GM21381 (cell line): ENCODE measurements at regions not wholly inside any gene's neighbourhood (a gene's known extent, or its start where the extent isn't known, plus 50 kb on each side); places are given as distances from the start of the nearest gene placed in this dataset.

ENCODE experiments used
- ATAC-seq: cut with Tn5 transposase; IDR thresholded peaks from one replicate; pipeline ENCODE4 v1.9.1; 2021; ENCODE audit warnings: mild to moderate bottlenecking, moderate library complexity; ENCODE audit not compliant: unreplicated experiment

GRCh38 chr2:151197184-151198108, 64.2 kb downstream of the RBM43 start:
- ATAC-seq: no peak

GRCh38 chr2:151193576-151193975, 68.1 kb downstream of the RBM43 start:
- no peak for ATAC-seq

GRCh38 chr2:151192681-151193080, 69.0 kb downstream of the RBM43 start:
- no peak for ATAC-seq

- no peak for ATAC-seq
Observed at GRCh38 chr2:151191001-151191400, 70.7 kb downstream of the RBM43 start.

- no peak for ATAC-seq
Observed at GRCh38 chr2:151189125-151189524, 72.5 kb downstream of the RBM43 start.

GRCh38 chr2:151186011-151186410, 75.7 kb downstream of the RBM43 start:
- ATAC-seq: no peak

- no peak for ATAC-seq
Observed at GRCh38 chr2:151182899-151183809, 78.5 kb downstream of the RBM43 start.

GRCh38 chr2:151182396-151182795, 79.3 kb downstream of the RBM43 start:
- no peak for ATAC-seq

- ATAC-seq: no peak
Observed at GRCh38 chr2:151181524-151181923, 80.1 kb downstream of the RBM43 start.

- no peak for ATAC-seq
Observed at GRCh38 chr2:151180123-151180522, 81.5 kb downstream of the RBM43 start.

- ATAC-seq: no peak
Observed at GRCh38 chr2:151178207-151178606, 83.5 kb downstream of the RBM43 start.

- no peak for ATAC-seq
Observed at GRCh38 chr2:151177756-151178155, 83.9 kb downstream of the RBM43 start.

- no peak for ATAC-seq
Observed at GRCh38 chr2:151176661-151177060, 85.0 kb downstream of the RBM43 start.

GRCh38 chr2:151175864-151176263, 85.8 kb downstream of the RBM43 start:
- no peak for ATAC-seq

GRCh38 chr2:151174127-151174526, 87.5 kb downstream of the RBM43 start:
- no peak for ATAC-seq

GRCh38 chr2:151171186-151171585, 90.5 kb downstream of the RBM43 start:
- no peak for ATAC-seq

GRCh38 chr2:151166410-151166809, 95.3 kb downstream of the RBM43 start:
- ATAC-seq: no peak

- no peak for ATAC-seq
Observed at GRCh38 chr2:151165105-151165684, 96.5 kb downstream of the RBM43 start.

- no peak for ATAC-seq
Observed at GRCh38 chr2:151161821-151162551, 99.7 kb downstream of the RBM43 start.

- ATAC-seq: no peak
Observed at GRCh38 chr2:151159109-151159662, 102.5 kb downstream of the RBM43 start.
